Jurkat, Clone E6-1 (cell line): ENCODE measurements at regions not wholly inside any gene's neighbourhood (a gene's known extent, or its start where the extent isn't known, plus 50 kb on each side); places are given as distances from the start of the nearest gene placed in this dataset.
"Not testable (repeated sequence)": the region's sequence is repeated elsewhere in the genome, so short reads cannot be mapped to it uniquely, and the experiment has no call there.

Experiments
- DNase-seq: peaks from one replicate; pipeline ENCODE4 v3.0.0-alpha.2; 2011; ENCODE audit warnings: low read depth, low spot score
- H3K4me3 ChIP-seq: 2 replicates; pipeline ENCODE4 v1.5.1; 2011; ENCODE audit warnings: mild to moderate bottlenecking, low read length, control low read depth, moderate library complexity

GRCh38 chr15:53102483-53102882, 312.3 kb upstream of the ONECUT1 start:
- no peak overlapping the region for H3K4me3 ChIP-seq
- DNase-seq: no peak

DNA sequence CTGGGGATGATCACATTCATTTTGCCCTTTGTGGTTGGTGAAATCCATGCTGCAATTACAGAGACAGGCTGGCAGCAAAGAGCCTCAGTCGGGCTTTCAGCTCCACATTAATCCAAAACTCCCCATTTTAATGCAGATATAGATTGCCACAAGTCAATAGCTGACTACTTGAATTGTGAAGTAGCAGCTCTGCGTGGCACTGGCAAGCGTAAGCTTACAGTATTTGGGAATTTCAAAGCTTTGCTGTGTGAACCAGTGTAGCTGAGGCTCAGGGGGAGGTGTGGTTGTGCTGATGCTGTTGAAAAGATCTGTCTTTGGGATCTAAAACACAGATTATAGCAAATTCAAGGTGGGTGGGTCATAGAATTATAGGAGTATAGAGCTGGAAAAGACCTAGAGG, 290.3 kb upstream of the ONECUT1 start:
- DNase-seq: no peak
- no peak overlapping the region for H3K4me3 ChIP-seq

DNA sequence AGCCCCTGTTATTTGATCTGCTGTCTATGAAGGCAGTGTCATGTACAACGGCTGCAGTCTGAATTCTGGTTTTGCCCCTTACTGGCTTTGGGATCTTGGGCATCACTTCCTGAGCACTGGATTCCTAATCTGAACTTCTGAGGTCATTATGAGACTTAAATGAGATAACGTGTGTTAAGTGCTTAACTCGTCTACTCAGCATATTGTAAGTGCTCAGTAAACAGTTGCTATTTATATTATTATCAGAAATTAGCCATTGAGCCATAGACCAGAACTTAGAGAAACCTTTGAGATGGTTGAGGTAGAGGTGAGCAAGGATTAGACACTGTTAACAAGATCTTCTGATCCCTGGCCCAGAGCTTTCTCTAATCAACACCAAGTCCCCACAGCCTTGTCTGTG, 284.1 kb upstream of the ONECUT1 start:
- H3K4me3 ChIP-seq: no peak overlapping the region
- DNase-seq: no peak

DNA sequence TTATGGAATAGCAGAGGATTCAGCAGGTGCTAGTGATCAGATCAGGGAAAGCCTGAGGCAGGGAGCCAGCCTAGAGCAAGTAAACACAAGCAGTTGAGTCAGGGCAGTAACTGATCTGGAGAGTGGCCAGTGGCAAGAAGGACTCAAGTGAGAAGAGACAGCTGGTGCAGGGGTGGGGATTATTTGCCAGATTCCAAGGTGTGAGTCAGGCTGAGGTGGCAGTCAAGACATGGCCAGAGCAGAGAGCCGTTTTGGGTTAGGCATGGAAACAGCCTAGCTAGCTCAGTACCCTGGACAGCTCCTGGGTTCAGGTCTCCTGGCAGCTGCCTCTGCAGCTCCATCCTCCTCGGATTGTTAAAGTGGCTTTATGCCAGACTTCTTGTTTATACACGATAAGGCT, 281.9 kb upstream of the ONECUT1 start:
- H3K4me3 ChIP-seq: no peak overlapping the region
- DNase-seq: peak; percentile 46

DNA sequence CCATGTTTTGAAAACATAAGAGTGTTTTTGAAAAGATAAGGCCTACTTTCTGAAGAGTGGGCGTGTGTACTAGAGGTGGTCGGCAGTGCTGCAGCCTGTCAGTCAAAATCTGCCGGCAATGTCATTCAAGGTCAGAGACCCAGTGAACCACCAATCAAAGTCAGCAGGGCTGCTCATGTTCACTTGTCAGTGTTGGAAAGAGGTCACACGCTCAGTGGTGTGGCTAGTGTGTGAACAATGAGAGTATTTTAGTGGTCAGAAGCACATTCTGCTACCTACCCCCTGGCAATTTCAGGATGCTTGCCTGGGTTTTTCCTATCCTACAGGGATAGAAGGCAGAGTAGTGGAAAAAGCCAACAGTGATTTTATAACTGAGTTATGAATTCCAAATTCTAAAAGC, 278.5 kb upstream of the ONECUT1 start:
- no peak overlapping the region for H3K4me3 ChIP-seq
- no peak for DNase-seq

- H3K4me3 ChIP-seq: no peak overlapping the region
- no peak for DNase-seq
Measured at GRCh38 chr15:53059273-53060043, 269.3 kb upstream of the ONECUT1 start.

DNA sequence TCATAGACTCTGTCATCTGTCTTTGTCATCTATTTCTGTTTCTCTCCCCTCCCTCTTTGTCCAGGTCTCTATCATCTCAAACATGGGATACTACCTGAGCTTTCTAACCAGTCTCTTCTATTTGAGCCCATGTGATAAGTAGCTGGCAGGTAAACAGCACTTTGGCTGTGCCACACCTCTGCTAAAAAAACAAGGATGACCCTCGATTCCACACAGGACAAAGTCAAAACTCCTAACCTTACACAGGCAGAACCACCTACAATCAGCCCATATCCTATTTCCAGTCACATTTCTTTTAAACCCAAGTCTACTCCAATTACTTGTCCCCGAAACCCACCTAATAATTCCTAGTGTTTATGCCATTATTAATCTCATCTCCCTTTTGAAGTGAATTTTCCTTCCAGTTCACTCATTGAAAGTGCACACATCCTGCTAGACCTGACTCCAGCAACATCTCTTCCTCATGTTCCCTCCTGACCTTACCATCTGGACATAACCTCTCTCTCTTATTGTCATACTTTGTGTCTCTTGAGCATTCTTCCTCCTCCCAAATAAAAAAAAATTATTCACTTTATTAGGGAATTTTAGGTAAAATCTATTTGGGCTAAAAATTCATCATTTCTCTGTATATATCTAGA, 256.1 kb upstream of the ONECUT1 start:
- no peak for DNase-seq
- no peak overlapping the region for H3K4me3 ChIP-seq

GRCh38 chr15:53038655-53038941, 248.5 kb upstream of the ONECUT1 start:
- DNase-seq: no peak
- H3K4me3 ChIP-seq: no peak overlapping the region

GRCh38 chr15:53037904-53038654, 247.9 kb upstream of the ONECUT1 start:
- no peak overlapping the region for H3K4me3 ChIP-seq
- DNase-seq: no peak

DNA sequence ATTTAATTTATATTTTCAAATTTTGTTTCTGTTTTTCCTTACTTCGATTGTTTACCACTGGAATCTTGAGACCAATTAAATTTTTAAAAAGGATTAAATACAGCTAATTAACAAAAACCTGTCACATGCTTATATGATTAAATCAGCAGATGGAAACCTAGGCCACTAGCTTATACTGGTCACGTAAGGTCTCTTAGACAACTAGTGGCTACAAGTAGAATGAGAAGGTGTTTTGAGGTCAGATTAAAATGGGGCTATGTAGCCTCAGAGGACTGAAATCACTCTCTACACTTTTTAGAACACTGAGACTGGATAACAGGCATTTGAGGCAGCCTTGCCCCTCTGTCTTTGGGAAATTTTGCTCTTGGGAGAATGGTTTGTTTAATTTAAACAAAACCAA, 246.5 kb upstream of the ONECUT1 start:
- DNase-seq: no peak
- H3K4me3 ChIP-seq: no peak overlapping the region

DNA sequence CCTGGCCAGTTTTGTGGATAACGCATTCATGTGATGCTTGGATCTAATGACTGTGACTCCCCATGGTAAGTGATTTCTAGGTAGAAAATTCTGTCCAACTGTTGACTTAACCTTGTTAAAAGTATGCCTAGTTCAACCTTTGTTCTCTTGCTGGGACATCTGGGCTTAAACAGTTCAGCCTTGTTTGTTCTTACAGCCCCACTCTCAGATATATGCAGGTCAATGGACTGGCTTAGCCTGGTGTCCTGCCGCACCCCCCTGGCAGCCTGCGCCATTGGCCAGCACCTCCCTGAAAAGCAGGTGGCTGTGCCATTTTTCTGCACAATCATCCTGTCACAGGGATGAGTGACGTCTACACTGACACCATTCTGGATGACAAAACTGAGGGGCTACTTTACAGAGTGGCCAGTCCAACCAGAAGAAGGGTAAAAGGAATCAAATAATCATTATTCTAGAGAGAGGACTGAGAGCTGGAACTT, 244.7 kb upstream of the ONECUT1 start:
- DNase-seq: no peak
- no peak overlapping the region for H3K4me3 ChIP-seq

DNA sequence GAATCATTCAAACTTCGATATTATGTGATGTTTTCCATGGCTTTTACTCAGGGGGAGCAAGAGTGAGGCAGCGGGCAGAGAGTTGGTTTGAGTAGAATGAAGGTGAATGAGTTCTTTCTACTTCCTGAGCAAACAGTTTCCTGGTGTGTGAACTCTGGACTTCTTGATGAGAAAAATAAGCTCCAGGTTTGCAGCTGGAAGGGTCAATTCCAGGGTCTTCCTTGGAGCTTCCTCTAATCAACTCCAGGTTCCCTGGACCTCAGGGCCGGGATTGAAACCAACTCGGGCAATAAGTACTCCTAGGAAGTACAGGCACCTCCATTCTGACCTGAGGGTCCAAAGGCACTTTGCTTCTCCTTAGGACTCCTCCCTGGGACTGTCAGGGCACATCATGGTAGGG, 243.6 kb upstream of the ONECUT1 start:
- no peak for DNase-seq
- H3K4me3 ChIP-seq: no peak overlapping the region

DNA sequence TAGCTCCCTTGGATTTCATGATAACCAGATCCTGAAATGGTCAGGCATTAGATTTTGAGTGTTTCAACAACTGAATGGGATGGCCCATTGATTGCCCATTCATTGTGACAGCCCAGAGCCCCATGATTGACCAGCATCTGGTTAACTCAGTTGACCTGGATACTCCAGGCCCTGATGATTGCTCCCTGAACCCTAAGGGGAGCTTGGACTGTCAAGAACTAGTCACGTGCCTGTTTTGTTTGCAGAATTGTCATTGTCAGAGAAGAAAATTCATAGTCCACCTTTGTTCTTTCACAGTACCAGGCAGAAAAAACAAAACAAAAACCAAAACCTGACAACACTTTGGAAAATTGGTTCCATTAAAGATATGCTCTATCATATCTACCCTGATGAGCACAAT, 241.3 kb upstream of the ONECUT1 start:
- DNase-seq: no peak
- H3K4me3 ChIP-seq: no peak overlapping the region

DNA sequence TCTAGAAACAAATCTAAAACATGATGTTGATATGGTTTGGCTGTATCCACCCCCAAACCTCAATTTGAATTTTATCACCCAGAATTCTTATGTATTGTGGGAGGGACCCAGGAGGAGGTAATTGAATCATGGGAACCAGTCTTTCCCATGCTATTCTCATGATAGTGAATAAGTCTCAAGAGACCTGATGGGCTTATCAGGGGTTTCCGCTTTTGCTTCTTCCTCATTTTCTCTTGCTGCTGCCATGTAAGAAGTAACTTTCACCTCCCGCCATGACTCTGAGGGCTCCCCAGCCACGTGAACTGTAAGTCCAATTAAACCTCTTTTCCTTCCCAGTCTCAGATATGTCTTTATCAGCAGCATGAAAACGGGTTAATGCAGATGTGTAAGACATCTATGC, 232.7 kb upstream of the ONECUT1 start:
- H3K4me3 ChIP-seq: no peak overlapping the region
- no peak for DNase-seq

- no peak overlapping the region for H3K4me3 ChIP-seq
- DNase-seq: no peak
Measured at GRCh38 chr15:53013329-53013728, 223.2 kb upstream of the ONECUT1 start.

DNA sequence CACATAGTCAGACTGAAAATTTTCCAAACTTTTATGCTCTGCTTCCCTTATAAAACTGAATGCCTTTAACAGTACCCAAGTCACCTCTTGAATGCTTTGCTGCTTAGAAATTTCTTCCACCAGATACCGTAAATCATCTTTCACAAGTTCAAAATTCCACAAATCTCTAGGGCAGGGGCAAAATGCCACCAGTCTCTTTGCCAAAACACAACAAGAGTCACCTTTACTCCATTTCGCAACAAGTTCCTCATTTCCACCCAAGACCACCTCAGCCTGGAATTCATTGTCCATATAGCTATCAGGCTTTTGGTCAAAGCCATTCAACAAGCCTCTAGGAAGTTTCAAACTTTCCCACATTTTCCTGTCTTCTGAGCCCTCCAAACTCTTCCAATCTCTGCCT, 221.6 kb upstream of the ONECUT1 start:
- DNase-seq, H3K4me3 ChIP-seq: not testable (repeated sequence)

DNA sequence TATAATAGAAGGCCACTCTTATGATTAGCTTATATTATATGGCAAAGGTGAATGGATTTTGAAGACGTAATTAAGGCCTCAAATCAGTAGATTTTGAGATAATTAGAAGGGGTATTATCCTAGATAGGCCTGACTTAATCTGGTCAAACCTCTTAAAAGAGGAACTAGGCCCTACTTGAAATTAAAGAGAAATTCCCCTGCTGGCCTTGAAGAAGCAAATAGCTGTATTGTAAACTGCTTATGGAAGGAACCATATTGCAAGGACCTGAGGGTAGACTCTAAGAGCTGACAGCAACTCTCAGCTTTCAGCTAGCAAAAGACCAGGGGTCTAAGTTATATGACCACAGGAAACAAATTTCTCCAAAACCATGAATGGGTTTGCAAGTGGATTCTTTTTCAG, 219.0 kb upstream of the ONECUT1 start:
- DNase-seq: no peak
- H3K4me3 ChIP-seq: no peak overlapping the region

DNA sequence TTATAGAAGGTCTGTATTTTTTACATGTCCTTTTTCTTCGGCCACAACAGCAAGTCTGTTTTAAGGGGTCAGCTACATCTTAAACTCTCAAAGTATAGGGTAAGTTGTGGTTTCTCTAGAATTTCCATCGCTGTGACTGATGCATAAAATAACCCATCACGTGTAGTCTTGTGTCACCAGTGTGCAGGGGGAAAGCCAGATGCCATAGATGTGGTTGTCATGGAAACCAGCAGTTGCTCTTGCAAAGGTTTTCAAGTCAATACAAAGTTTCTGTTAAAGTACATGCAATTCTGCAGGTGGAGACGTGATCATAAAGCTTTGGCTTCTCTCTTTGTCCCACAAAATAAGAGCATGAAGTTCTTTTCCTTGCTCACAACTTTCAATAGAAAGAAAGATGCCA, 210.3 kb upstream of the ONECUT1 start:
- DNase-seq: peak; percentile 5
- no peak overlapping the region for H3K4me3 ChIP-seq

- no peak overlapping the region for H3K4me3 ChIP-seq
- DNase-seq: no peak
Measured at GRCh38 chr15:52997123-52997522, 207.0 kb upstream of the ONECUT1 start.

GRCh38 chr15:52994290-52994689, 204.2 kb upstream of the ONECUT1 start:
- no peak overlapping the region for H3K4me3 ChIP-seq
- DNase-seq: no peak
